ENCODE measurements at regions not wholly inside any gene's neighbourhood (a gene's known extent, or its start where the extent isn't known, plus 50 kb on each side); places are given as distances from the start of the nearest gene placed in this dataset.

GRCh38 chr1:22228505-22228911 lies 85.6 kb upstream of the WNT4 start:
- 68% methylated on average over 7 of the region's 7 CpGs for WGBS
- Histone ChIP-seq H3K36me3 (ENCODE audit: insufficient read depth) (peaks cover 1% of the 10 kb centered on the region), H3K4me1 (ENCODE audit: insufficient read depth) (no peaks in the 10 kb centered on the region), H3K4me3 (ENCODE audit: low read depth, low read length) (no peak overlapping the region), H3K27ac (ENCODE audit: low read depth) (no peak overlapping the region)
- no peak for DNase-seq (ENCODE audit: extremely low spot score)

- Histone ChIP-seq H3K4me3 (ENCODE audit: low read depth, low read length) (no peak overlapping the region), H3K4me1 (ENCODE audit: insufficient read depth) (no peaks in the 10 kb centered on the region), H3K27ac (ENCODE audit: low read depth) (no peak overlapping the region), H3K36me3 (ENCODE audit: insufficient read depth) (peaks cover 1% of the 10 kb centered on the region)
- no peak for DNase-seq (ENCODE audit: extremely low spot score)
- WGBS = 82% methylated on average over 2 of the region's 2 CpGs
Observed at GRCh38 chr1:22229379-22229778, 86.5 kb upstream of the WNT4 start.

GRCh38 chr1:22231068-22231593 lies 88.2 kb upstream of the WNT4 start:
- 88% methylated on average over 3 of the region's 3 CpGs for WGBS
- Histone ChIP-seq H3K4me1 (ENCODE audit: insufficient read depth) (no peaks in the 10 kb centered on the region), H3K27ac (ENCODE audit: low read depth) (no peak overlapping the region), H3K4me3 (ENCODE audit: low read depth, low read length) (no peak overlapping the region), H3K36me3 (ENCODE audit: insufficient read depth) (peaks cover 1% of the 10 kb centered on the region)
- no peak for DNase-seq (ENCODE audit: extremely low spot score)

GRCh38 chr1:22231995-22232690 lies 89.2 kb upstream of the WNT4 start:
- no peak for DNase-seq (ENCODE audit: extremely low spot score)
- Histone ChIP-seq H3K36me3 (ENCODE audit: insufficient read depth) (peaks cover 1% of the 10 kb centered on the region), H3K4me3 (ENCODE audit: low read depth, low read length) (no peak overlapping the region), H3K27ac (ENCODE audit: low read depth) (no peak overlapping the region), H3K4me1 (ENCODE audit: insufficient read depth) (no peaks in the 10 kb centered on the region)
- WGBS = 82% methylated on average over 6 of the region's 6 CpGs

- H3K4me1 ChIP-seq (ENCODE audit: insufficient read depth) = no peaks in the 10 kb centered on the region
- DNase-seq (ENCODE audit: extremely low spot score) = no peak
- H3K36me3 ChIP-seq (ENCODE audit: insufficient read depth) = peaks cover 1% of the 10 kb centered on the region
- no peak overlapping the region for H3K27ac ChIP-seq (ENCODE audit: low read depth)
- no peak overlapping the region for H3K4me3 ChIP-seq (ENCODE audit: low read depth, low read length)
- WGBS = 81% methylated on average over 5 of the region's 5 CpGs
Observed at GRCh38 chr1:22233222-22233621, 90.3 kb upstream of the WNT4 start.

- DNase-seq (ENCODE audit: extremely low spot score) = no peak
- Histone ChIP-seq H3K36me3 (ENCODE audit: insufficient read depth) (peaks cover 1% of the 10 kb centered on the region), H3K27ac (ENCODE audit: low read depth) (no peak overlapping the region), H3K4me3 (ENCODE audit: low read depth, low read length) (no peak overlapping the region), H3K4me1 (ENCODE audit: insufficient read depth) (no peaks in the 10 kb centered on the region)
- 34% methylated on average over 4 of the region's 4 CpGs for WGBS
Observed at GRCh38 chr1:22234476-22235030, 91.7 kb upstream of the WNT4 start.

- 51% methylated on average over 7 of the region's 7 CpGs for WGBS
- H3K27ac ChIP-seq (ENCODE audit: low read depth) = no peak overlapping the region
- no peaks in the 10 kb centered on the region for H3K4me1 ChIP-seq (ENCODE audit: insufficient read depth)
- H3K4me3 ChIP-seq (ENCODE audit: low read depth, low read length) = no peak overlapping the region
- DNase-seq (ENCODE audit: extremely low spot score) = no peak
- peaks cover 1% of the 10 kb centered on the region for H3K36me3 ChIP-seq (ENCODE audit: insufficient read depth)
Observed at GRCh38 chr1:22236166-22236565, 93.3 kb upstream of the WNT4 start.

GRCh38 chr1:22236900-22237299 lies 94.0 kb upstream of the WNT4 start:
- DNase-seq (ENCODE audit: extremely low spot score) = no peak
- 84% methylated on average over 6 of the region's 6 CpGs for WGBS
- Histone ChIP-seq H3K4me3 (ENCODE audit: low read depth, low read length) (no peak overlapping the region), H3K4me1 (ENCODE audit: insufficient read depth) (no peaks in the 10 kb centered on the region), H3K36me3 (ENCODE audit: insufficient read depth) (peaks cover 1% of the 10 kb centered on the region), H3K27ac (ENCODE audit: low read depth) (no peak overlapping the region)

GRCh38 chr1:22237433-22238093 lies 94.7 kb upstream of the WNT4 start:
- Histone ChIP-seq H3K36me3 (ENCODE audit: insufficient read depth) (peaks cover 1% of the 10 kb centered on the region), H3K27ac (ENCODE audit: low read depth) (no peak overlapping the region), H3K4me3 (ENCODE audit: low read depth, low read length) (no peak overlapping the region), H3K4me1 (ENCODE audit: insufficient read depth) (no peaks in the 10 kb centered on the region)
- 92% methylated on average over 11 of the region's 11 CpGs for WGBS
- no peak for DNase-seq (ENCODE audit: extremely low spot score)

- Histone ChIP-seq H3K36me3 (ENCODE audit: insufficient read depth) (no peaks in the 10 kb centered on the region), H3K4me3 (ENCODE audit: low read depth, low read length) (no peak overlapping the region), H3K4me1 (ENCODE audit: insufficient read depth) (no peaks in the 10 kb centered on the region), H3K27ac (ENCODE audit: low read depth) (no peak overlapping the region)
- DNase-seq (ENCODE audit: extremely low spot score) = no peak
- WGBS = 93% methylated on average over 26 of the region's 26 CpGs
Observed at GRCh38 chr1:22238356-22239224, 95.7 kb upstream of the WNT4 start.

GRCh38 chr1:22239378-22239777 lies 96.5 kb upstream of the WNT4 start:
- Histone ChIP-seq H3K36me3 (ENCODE audit: insufficient read depth) (no peaks in the 10 kb centered on the region), H3K4me3 (ENCODE audit: low read depth, low read length) (no peak overlapping the region), H3K4me1 (ENCODE audit: insufficient read depth) (no peaks in the 10 kb centered on the region), H3K27ac (ENCODE audit: low read depth) (no peak overlapping the region)
- WGBS = 79% methylated on average over 11 of the region's 11 CpGs
- DNase-seq (ENCODE audit: extremely low spot score) = no peak

GRCh38 chr1:22241250-22241649 lies 98.4 kb upstream of the WNT4 start:
- H3K36me3 ChIP-seq (ENCODE audit: insufficient read depth) = no peaks in the 10 kb centered on the region
- WGBS = 75% methylated on average over 3 of the region's 3 CpGs
- no peak overlapping the region for H3K27ac ChIP-seq (ENCODE audit: low read depth)
- H3K4me3 ChIP-seq (ENCODE audit: low read depth, low read length) = no peak overlapping the region
- DNase-seq (ENCODE audit: extremely low spot score) = no peak
- no peaks in the 10 kb centered on the region for H3K4me1 ChIP-seq (ENCODE audit: insufficient read depth)

- Histone ChIP-seq H3K27ac (ENCODE audit: low read depth) (no peak overlapping the region), H3K4me1 (ENCODE audit: insufficient read depth) (no peaks in the 10 kb centered on the region), H3K36me3 (ENCODE audit: insufficient read depth) (no peaks in the 10 kb centered on the region), H3K4me3 (ENCODE audit: low read depth, low read length) (no peak overlapping the region)
- 89% methylated on average over 9 of the region's 9 CpGs for WGBS
- no peak for DNase-seq (ENCODE audit: extremely low spot score)
Observed at GRCh38 chr1:22241811-22242210, 98.9 kb upstream of the WNT4 start.
